ENCODE measurements at regions not wholly inside any gene's neighbourhood (a gene's known extent, or its start where the extent isn't known, plus 50 kb on each side); places are given as distances from the start of the nearest gene placed in this dataset.

GRCh38 chr20:23266530-23267398 is 83.8 kb upstream of the NXT1 start:
- Histone ChIP-seq H3K9me3 (peaks cover 0 to 7% (median 0%) of the 10 kb centered on the region in 12 donors), H3K36me3 (no peaks in the 10 kb centered on the region), H3K27me3 (no peaks in the 10 kb centered on the region), H3K4me1 (peaks cover 0 to 19% (median 13%) of the 10 kb centered on the region in 12 donors), H3K4me3 (no peak overlapping the region), H3K27ac (no peak overlapping the region)
- TF ChIP-seq CTCF (IDR thresholded peaks at IDR 0.05) (no peak), POLR2A (IDR thresholded peaks at IDR 0.05) (no peak)
- intact Hi-C loops (cut with DNase I), result loop anchor here in 1 of 10 donors (5.0 kb wide), 1 partner anchor 36 kb away; no protein-coding TSS in a partner anchor
- WGBS, 4 donors, result 70 to 82% (median 76%) methylated on average over 7 of the region's 7 CpGs
- no peak for ATAC-seq
- no peak for DNase-seq

DNA sequence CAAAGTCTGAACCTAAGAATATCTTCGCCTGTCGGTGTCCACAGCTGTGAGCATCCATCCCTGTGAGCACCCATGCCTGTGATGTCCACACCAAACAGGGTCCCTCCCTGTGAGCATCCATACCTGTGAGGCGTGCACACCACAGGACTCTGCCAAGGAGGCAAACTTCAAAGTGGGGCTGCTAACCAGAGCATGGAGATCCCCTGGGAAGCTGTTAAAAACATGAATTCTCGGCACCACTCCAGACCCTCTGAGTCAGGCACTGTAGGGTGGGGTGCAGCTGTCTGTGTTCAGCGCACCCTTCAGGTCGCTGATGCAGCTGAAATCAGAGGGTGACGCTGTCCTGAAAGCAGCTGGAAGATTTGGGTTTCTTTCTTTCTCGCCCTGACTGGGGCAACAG is 85.4 kb upstream of the NXT1 start:
- peaks cover 0 to 7% (median 0%) of the 10 kb centered on the region in 12 donors for H3K9me3 ChIP-seq
- ATAC-seq, result peak in 1 of 4 donors; percentile 12
- H3K27ac ChIP-seq, result no peak overlapping the region
- TF ChIP-seq CTCF (IDR thresholded peaks at IDR 0.05), result no peak
- TF ChIP-seq POLR2A (IDR thresholded peaks at IDR 0.05), result no peak
- no peaks in the 10 kb centered on the region for H3K27me3 ChIP-seq
- no peak for DNase-seq
- 84 to 90% (median 86%) methylated on average over 8 of the region's 8 CpGs for WGBS, 4 donors
- H3K4me1 ChIP-seq, result peaks cover 0 to 13% (median 9%) of the 10 kb centered on the region in 12 donors
- no peaks in the 10 kb centered on the region for H3K36me3 ChIP-seq
- no peak overlapping the region for H3K4me3 ChIP-seq
- intact Hi-C loops (cut with DNase I), result loop anchor here in 1 of 10 donors (5.0 kb wide), 1 partner anchor 37 kb away; no protein-coding TSS in a partner anchor

- H3K9me3 ChIP-seq, result peaks cover 0 to 7% (median 0%) of the 10 kb centered on the region in 12 donors
- 84 to 96% (median 94%) methylated on average over 4 of the region's 4 CpGs for WGBS, 4 donors
- H3K4me3 ChIP-seq, result no peak overlapping the region
- intact Hi-C loops (cut with DNase I), result no loop called here
- peaks cover 0 to 6% (median 3%) of the 10 kb centered on the region in 12 donors for H3K4me1 ChIP-seq
- TF ChIP-seq POLR2A (IDR thresholded peaks at IDR 0.05) (no peak), CTCF (IDR thresholded peaks at IDR 0.05) (no peak)
- no peak for DNase-seq
- no peak overlapping the region for H3K27ac ChIP-seq
- H3K27me3 ChIP-seq, result no peaks in the 10 kb centered on the region
- no peak for ATAC-seq
- no peaks in the 10 kb centered on the region for H3K36me3 ChIP-seq
Measured at GRCh38 chr20:23264545-23264944, 86.0 kb upstream of the NXT1 start.

GRCh38 chr20:23260181-23260840 is 90.3 kb upstream of the NXT1 start:
- 83 to 88% (median 87%) methylated on average over 6 of the region's 6 CpGs for WGBS, 4 donors
- no peak overlapping the region for H3K4me3 ChIP-seq
- H3K36me3 ChIP-seq, result no peaks in the 10 kb centered on the region
- no peak overlapping the region for H3K27ac ChIP-seq
- DNase-seq, result no peak
- no peak for ATAC-seq
- TF ChIP-seq POLR2A (IDR thresholded peaks at IDR 0.05) (no peak), CTCF (IDR thresholded peaks at IDR 0.05) (no peak)
- H3K4me1 ChIP-seq, result peaks cover 6 to 40% (median 24%) of the 10 kb centered on the region in 12 donors
- intact Hi-C loops (cut with DNase I), result no loop called here
- peaks cover 0 to 5% (median 0%) of the 10 kb centered on the region in 12 donors for H3K9me3 ChIP-seq
- no peaks in the 10 kb centered on the region for H3K27me3 ChIP-seq

All from heart left ventricle (tissue), 16 donors.